GM21717 (cell line): ENCODE measurements at regions not wholly inside any gene's neighbourhood (a gene's known extent, or its start where the extent isn't known, plus 50 kb on each side); places are given as distances from the start of the nearest gene placed in this dataset.

Source experiments
- ATAC-seq: cut with Tn5 transposase; IDR thresholded peaks from one replicate; pipeline ENCODE4 v1.9.1; 2021; ENCODE audit warnings: mild to moderate bottlenecking, moderate library complexity; ENCODE audit not compliant: unreplicated experiment

DNA sequence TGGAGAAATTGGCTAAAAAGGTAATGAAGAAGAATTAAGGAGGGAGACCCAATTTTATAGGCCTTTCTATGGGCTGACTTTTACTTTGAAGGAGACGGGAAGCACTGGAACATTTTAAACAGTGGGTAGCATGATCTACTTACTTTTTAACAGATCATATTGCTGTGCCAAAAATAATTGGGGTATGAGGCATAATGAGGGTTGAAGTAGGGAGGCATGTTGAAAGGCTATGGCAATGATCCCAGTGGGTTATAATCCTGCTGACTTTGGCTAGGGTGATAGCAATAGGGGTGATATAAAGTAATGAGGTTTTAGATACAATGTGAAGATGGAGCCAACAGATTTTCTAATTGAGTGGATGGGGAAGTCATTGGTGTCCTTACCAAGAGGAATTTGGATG, 73.2 kb downstream of the GPR37 start:
- no peak for ATAC-seq

- ATAC-seq, result no peak
Observed at GRCh38 chr7:124690840-124691239, 74.8 kb downstream of the GPR37 start.

DNA sequence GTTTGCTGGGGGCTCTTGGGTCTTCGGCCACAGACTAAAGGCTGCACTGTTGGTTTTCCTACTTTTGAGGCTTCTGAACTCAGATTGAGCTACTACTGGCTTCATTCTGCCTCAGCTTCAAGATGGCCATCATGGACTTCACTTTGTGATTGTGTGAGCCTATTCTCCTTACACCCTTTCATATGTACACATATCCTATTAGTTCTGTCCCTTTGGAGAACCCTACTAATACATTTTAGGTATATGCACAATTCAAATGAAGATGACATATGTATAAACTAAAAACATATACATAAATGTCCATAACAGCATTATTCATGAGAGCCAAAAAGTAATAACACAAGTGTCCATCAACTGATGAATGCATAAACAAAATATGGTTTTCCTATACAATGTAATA, 75.7 kb downstream of the GPR37 start:
- no peak for ATAC-seq

GRCh38 chr7:124689523-124689922, 76.1 kb downstream of the GPR37 start:
- no peak for ATAC-seq

GRCh38 chr7:124688991-124689390, 76.6 kb downstream of the GPR37 start:
- ATAC-seq, result no peak

DNA sequence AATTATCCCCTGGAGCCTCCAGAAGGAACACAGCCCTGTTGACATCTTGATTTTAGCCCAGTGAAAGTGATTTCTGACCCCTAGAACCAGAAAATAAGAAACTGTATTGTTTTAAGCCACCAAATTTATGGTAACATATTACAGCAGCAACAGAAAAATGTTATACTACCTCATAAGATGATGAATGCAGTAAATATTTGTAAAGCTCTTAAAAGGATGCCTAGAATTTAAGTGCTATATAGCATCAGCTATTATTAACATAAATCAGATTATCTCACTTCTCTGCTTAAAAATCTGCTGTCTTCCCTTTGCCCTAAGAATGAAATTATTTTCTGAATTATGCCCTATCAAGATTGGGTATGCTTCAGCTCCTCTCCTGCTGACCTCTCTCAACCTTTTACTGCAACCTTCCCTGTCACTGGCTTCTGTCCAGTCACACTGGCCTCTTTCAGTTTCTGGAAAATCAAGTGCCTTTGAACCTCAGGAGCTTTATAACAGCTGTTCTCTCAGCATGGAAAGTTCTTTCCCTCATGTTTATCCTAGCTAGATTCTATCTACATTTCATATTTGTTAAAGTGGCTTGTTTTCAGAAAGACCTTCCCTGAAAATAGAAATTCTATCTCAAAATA, 78.9 kb downstream of the GPR37 start:
- ATAC-seq, result no peak

- ATAC-seq, result no peak
Observed at GRCh38 chr7:124681946-124682345, 83.6 kb downstream of the GPR37 start.

DNA sequence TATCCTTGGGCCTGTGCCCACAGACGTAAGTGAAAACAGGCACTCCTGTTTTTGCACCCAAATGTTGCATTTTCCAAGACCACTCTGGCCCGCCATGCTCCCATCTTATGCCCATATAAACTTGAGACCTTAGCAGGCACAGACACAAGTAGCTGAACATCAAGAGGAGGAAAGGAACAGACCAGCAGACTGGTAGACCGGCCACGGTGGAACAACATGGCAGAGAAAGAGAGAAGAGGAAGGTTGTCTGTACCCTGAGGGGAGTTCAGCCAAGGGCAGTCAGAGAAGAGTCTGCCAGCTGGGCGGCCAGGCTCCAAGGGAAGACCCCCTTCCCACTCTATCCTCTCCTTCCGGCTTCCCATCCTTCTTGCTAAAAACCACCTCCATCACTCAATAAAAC, 85.3 kb downstream of the GPR37 start:
- ATAC-seq, result no peak

GRCh38 chr7:124679586-124680225, 85.9 kb downstream of the GPR37 start:
- no peak for ATAC-seq

GRCh38 chr7:124679146-124679545, 86.4 kb downstream of the GPR37 start:
- ATAC-seq, result no peak

GRCh38 chr7:124674451-124674850, 91.1 kb downstream of the GPR37 start:
- no peak for ATAC-seq

- ATAC-seq, result no peak
Observed at GRCh38 chr7:124672011-124672410, 93.6 kb downstream of the GPR37 start.

DNA sequence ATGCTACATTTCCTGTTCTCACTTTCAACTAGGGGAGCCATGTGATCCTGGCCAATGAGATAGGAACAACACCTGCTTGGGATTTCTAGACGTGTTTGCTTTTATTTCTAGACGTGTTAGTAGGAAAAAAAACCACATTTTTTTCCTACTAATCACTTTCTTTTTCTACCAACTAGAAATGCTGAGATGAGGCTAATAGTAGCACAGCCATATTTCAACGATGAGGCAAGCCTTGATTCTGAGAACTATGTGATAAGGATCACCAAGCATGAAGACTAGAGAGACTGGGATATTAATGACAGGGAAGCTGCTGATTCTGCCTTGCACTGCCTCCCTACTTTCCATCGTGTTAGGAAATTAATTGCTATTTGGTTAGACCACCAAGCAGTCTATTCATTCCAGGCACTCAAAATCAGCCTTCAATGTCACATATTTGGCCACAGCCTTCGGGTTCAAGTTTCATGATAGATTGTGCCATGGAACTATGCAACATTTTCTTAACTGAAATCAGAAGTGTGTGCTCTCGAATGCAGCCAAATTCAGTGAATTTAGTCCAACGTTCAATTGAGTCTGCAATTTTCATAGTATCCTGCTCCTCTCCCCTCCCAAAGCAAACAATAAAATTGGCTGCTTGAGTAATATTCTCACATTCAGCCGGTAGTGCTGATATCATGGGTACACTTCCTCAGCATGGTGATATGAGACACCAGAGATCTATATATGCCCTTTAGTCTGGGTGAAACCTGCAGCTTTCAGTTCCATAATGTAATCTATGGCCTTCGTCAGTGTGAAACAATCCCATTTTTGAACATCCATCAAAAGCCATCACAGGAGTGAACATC, 98.1 kb downstream of the GPR37 start:
- ATAC-seq, result no peak

GRCh38 chr7:124662937-124663336, 102.7 kb downstream of the GPR37 start:
- no peak for ATAC-seq

DNA sequence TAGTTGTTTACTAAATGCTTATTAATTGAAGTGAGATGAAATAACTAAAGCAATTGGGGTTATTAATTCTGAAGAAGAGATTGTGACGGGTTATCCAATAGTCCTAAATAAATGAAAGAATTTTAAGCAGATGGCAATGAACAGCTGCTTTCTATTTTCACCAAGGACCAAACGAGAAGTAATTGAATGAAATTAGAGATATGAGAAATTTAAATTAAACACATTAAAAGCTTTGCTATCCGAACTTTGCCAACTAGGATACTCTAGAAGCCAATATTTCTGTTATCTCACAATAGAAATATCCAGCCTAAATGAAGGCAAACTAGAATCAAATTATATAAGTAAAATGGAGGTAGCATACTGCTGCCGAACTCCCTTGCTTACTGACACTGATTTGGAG, 103.2 kb downstream of the GPR37 start:
- ATAC-seq, result no peak

DNA sequence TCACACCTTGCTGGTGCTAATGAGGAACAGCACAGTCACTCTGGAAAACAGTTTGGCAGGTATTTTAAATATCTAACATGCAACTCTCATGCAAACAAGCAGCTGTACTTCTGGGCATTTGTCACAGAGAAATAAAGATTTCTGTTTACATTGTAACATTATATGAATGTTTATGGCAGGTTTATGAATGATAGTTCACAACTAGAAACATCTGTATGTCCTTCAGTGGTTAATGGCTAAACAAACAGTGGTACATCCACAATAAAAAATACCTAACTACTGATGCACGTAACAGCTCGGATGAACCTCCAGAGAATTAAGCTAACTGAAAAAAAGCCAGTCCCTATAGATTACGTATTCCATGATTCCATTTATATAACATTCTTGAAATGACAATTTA, 109.6 kb downstream of the GPR37 start:
- no peak for ATAC-seq

- no peak for ATAC-seq
Observed at GRCh38 chr7:124652237-124652636, 113.4 kb downstream of the GPR37 start.

- ATAC-seq, result no peak
Observed at GRCh38 chr7:124651136-124651535, 114.5 kb downstream of the GPR37 start.

DNA sequence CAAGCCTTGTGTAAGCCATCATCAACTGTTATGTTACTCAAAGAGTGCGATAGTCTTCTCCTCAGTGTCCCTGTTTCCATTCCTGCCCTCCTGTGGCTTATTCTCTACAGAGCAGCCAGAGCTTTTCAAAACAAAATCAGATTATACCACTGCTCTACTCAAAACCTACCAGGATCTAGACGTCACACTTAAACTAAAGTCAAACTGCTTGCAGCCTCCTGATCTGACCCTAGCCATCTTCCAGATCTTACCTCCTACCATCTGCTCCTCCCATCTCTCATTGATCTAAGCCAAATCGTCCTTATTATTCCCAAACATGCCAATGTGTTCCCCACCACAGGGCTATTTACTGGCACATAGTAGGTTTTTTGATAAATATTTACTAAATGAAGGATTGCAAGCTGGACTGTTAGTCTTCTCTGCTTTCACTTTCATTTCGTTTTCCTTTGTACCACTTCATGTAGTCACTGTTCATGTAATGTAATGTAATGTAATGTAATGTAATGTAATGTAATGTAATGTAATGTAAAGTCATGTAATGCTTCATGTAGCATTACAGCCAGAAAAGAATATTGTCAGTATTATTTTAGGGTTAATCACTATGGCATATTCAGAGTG, 116.1 kb downstream of the GPR37 start:
- peak; percentile 58 for ATAC-seq

GRCh38 chr7:124647630-124648306, 117.8 kb downstream of the GPR37 start:
- no peak for ATAC-seq

GRCh38 chr7:124645704-124646103, 119.9 kb downstream of the GPR37 start:
- ATAC-seq, result no peak
